ENCODE measurements at regions not wholly inside any gene's neighbourhood (a gene's known extent, or its start where the extent isn't known, plus 50 kb on each side); places are given as distances from the start of the nearest gene placed in this dataset.

GRCh38 chr22:35488513-35488912 is 52.1 kb upstream of the RASD2 start:
- H3K4me3 ChIP-seq (ENCODE audit: low read depth, low read length) = no peak overlapping the region
- DNase-seq (ENCODE audit: low read depth) = no peak
- TF ChIP-seq CTCF (conservative IDR thresholded peaks at IDR 0.05; ENCODE audit: low read depth, low read length) = no peak

- no peak for DNase-seq (ENCODE audit: low read depth)
- no peak for TF ChIP-seq CTCF (conservative IDR thresholded peaks at IDR 0.05; ENCODE audit: low read depth, low read length)
- H3K4me3 ChIP-seq (ENCODE audit: low read depth, low read length) = no peak overlapping the region
These were observed 51.4 kb upstream of the RASD2 start for GRCh38 chr22:35489239-35489638.

Measured in choroid plexus epithelial cell (primary cell).